GM23338 (cell line): ENCODE measurements at regions not wholly inside any gene's neighbourhood (a gene's known extent, or its start where the extent isn't known, plus 50 kb on each side); places are given as distances from the start of the nearest gene placed in this dataset.

ENCODE experiments used
- ATAC-seq: fragments of 200-7000 bp; cut with Tn5 transposase; 3 replicates; pipeline ENCODE4 v1.9.1; 2020
- DNase-seq: peaks from one replicate; pipeline ENCODE4 v3.0.0-alpha.2; 2015; ENCODE audit warnings: low spot score
- H2AFZ ChIP-seq: fragments of 200-600 bp; sonication (generic); 2 replicates; pipeline ENCODE4 v1.8.0; 2016; ENCODE audit warnings: antibody characterized with exemption, mild to moderate bottlenecking, moderate library complexity
- H3F3A ChIP-seq: fragments of 200-600 bp; sonication (generic); replicated peaks from 2 replicates; pipeline ENCODE4 v1.8.0; 2017; ENCODE audit warnings: antibody characterized with exemption, mixed run types, low read depth
- H3K27ac ChIP-seq: fragments of 200-600 bp; sonication (generic); 2 replicates; pipeline ENCODE4 v1.6.1; 2016; ENCODE audit warnings: low read depth
- H3K27me3 ChIP-seq: fragments of 200-600 bp; sonication (generic); 2 replicates; pipeline ENCODE4 v1.8.0; 2016; ENCODE audit warnings: mild to moderate bottlenecking, mixed run types, moderate library complexity; ENCODE audit not compliant: insufficient read depth
- H3K36me3 ChIP-seq: fragments of 200-600 bp; sonication (generic); 2 replicates; pipeline ENCODE4 v1.8.0; 2016; ENCODE audit warnings: mild to moderate bottlenecking; ENCODE audit not compliant: insufficient read depth
- H3K4me1 ChIP-seq: fragments of 200-600 bp; sonication (generic); 2 replicates; pipeline ENCODE4 v1.8.0; 2016; ENCODE audit warnings: mild to moderate bottlenecking, moderate library complexity; ENCODE audit not compliant: insufficient read depth
- H3K4me2 ChIP-seq: fragments of 200-600 bp; sonication (generic); 2 replicates; pipeline ENCODE4 v1.7.1; 2017; ENCODE audit warnings: mixed run types
- H3K4me3 ChIP-seq: fragments of 200-600 bp; sonication (generic); 2 replicates; pipeline ENCODE4 v1.6.1; 2016; ENCODE audit warnings: mixed run types
- H3K79me2 ChIP-seq: fragments of 200-600 bp; sonication (generic); replicated peaks from 2 replicates; pipeline ENCODE4 v1.8.0; 2017; ENCODE audit warnings: mild to moderate bottlenecking; ENCODE audit not compliant: insufficient read depth
- H3K9me2 ChIP-seq: fragments of 200-600 bp; sonication (generic); 2 replicates; pipeline ENCODE4 v1.8.0; 2017; ENCODE audit not compliant: insufficient read depth
- H4K20me1 ChIP-seq: fragments of 200-600 bp; sonication (generic); replicated peaks from 2 replicates; pipeline ENCODE4 v1.8.0; 2017; ENCODE audit warnings: mild to moderate bottlenecking; ENCODE audit not compliant: insufficient read depth
- H3K27ac Mint-ChIP-seq: 2 replicates; pipeline ENCODE4 v1.8.0; 2020; ENCODE audit warnings: inconsistent platforms, mild to moderate bottlenecking, moderate library complexity, mixed read lengths
- H3K27me3 Mint-ChIP-seq: 3 replicates; pipeline ENCODE4 v1.8.0; 2022; ENCODE audit warnings: low read depth, mild to moderate bottlenecking, moderate library complexity, mixed read lengths, inconsistent platforms; ENCODE audit not compliant: insufficient read depth, poor library complexity
- H3K36me3 Mint-ChIP-seq: 3 replicates; pipeline ENCODE4 v1.8.0; 2021; ENCODE audit warnings: low read depth, mild to moderate bottlenecking, inconsistent platforms, moderate library complexity, mixed read lengths
- H3K4me1 Mint-ChIP-seq: 3 replicates; pipeline ENCODE4 v1.8.0; 2020; ENCODE audit warnings: mild to moderate bottlenecking, inconsistent platforms, mixed read lengths
- H3K4me3 Mint-ChIP-seq: 3 replicates; pipeline ENCODE4 v1.8.0; 2021; ENCODE audit warnings: moderate library complexity, mild to moderate bottlenecking, inconsistent platforms, mixed read lengths
- H3K9me3 Mint-ChIP-seq: 3 replicates; pipeline ENCODE4 v1.8.0; 2020; ENCODE audit warnings: moderate library complexity, mild to moderate bottlenecking, inconsistent platforms, mixed read lengths
- CREB1 ChIP-seq: fragments of 250-450 bp; sonication (Bioruptor Pico); IDR thresholded peaks from 2 replicates; pipeline ENCODE4 v1.5.0; 2020; ENCODE audit warnings: low read depth, mild to moderate bottlenecking, moderate library complexity
- EZH2 ChIP-seq: fragments of 200-600 bp; sonication (generic); IDR thresholded peaks from one replicate; pipeline ENCODE4 v1.8.0; 2017; ENCODE audit warnings: antibody characterized with exemption, mild to moderate bottlenecking, low read depth; ENCODE audit not compliant: unreplicated experiment
- EZH2phosphoT487 ChIP-seq: fragments of 200-600 bp; sonication (generic); IDR thresholded peaks from one replicate; pipeline ENCODE4 v1.8.1; 2018; ENCODE audit warnings: antibody characterized with exemption; ENCODE audit not compliant: unreplicated experiment
- JUNB ChIP-seq: IDR thresholded peaks from one replicate; pipeline ENCODE4 v1.6.1; 2016; ENCODE audit warnings: antibody characterized with exemption; ENCODE audit not compliant: unreplicated experiment
- NANOG ChIP-seq: IDR thresholded peaks from 2 replicates; pipeline ENCODE4 v1.6.1; 2016; ENCODE audit warnings: antibody characterized with exemption, borderline replicate concordance
- POLR2AphosphoS5 ChIP-seq: IDR thresholded peaks from 2 replicates; pipeline ENCODE4 v1.6.1; 2016; ENCODE audit warnings: antibody characterized with exemption, low read depth
- STAT1 ChIP-seq: IDR thresholded peaks from one replicate; pipeline ENCODE4 v1.6.1; 2016; ENCODE audit warnings: antibody characterized with exemption; ENCODE audit not compliant: unreplicated experiment
- ZNF114 ChIP-seq: fragments of 250-450 bp; sonication (Bioruptor Pico); IDR thresholded peaks from 2 replicates; pipeline ENCODE4 v1.5.0; 2020; ENCODE audit warnings: mild to moderate bottlenecking, moderate library complexity
- ZNF331 ChIP-seq: fragments of 250-450 bp; sonication (Bioruptor Pico); IDR thresholded peaks from 2 replicates; pipeline ENCODE4 v1.5.0; 2020; ENCODE audit warnings: low read depth, mild to moderate bottlenecking, moderate library complexity
- ZNF462 ChIP-seq: fragments of 250-450 bp; sonication (Bioruptor Pico); IDR thresholded peaks from 2 replicates; pipeline ENCODE4 v1.5.0; 2020; ENCODE audit warnings: mild to moderate bottlenecking, moderate library complexity
- TF ChIP-seq, protein P1 (sequence below), 2 experiments: fragments of 200-600 bp in 1 of 2; sonication (generic) in 1 of 2; conservative IDR thresholded peaks; 2 replicates each; pipeline versions ENCODE4 v1.5.1 to v1.6.1; 2016 to 2017; ENCODE audit warnings: antibody characterized with exemption in 2 of 2, low read depth in 2 of 2, mild to moderate bottlenecking in 2 of 2, moderate library complexity in 1 of 2
- TF ChIP-seq, protein P2 (sequence below): IDR thresholded peaks from one replicate; pipeline ENCODE4 v1.6.1; 2018; ENCODE audit warnings: antibody characterized with exemption; ENCODE audit not compliant: unreplicated experiment
- TF ChIP-seq, protein P3 (sequence below): IDR thresholded peaks from 2 replicates; pipeline ENCODE4 v1.6.1; 2016; ENCODE audit warnings: antibody characterized with exemption

- no peak overlapping the region for H2AFZ ChIP-seq
- DNase-seq = no peak
- H3K4me2 ChIP-seq = no peak overlapping the region
- Mint-ChIP-seq H3K27me3 (peaks cover 4% of the 10 kb centered on the region), H3K4me3 (no peak overlapping the region), H3K9me3 (no peaks in the 10 kb centered on the region), H3K36me3 (peaks cover 6% of the 10 kb centered on the region; the same call in 1 of the 3 replicates), H3K4me1 (peaks cover 35% of the 10 kb centered on the region), H3K27ac (no peak overlapping the region)
- no peak for ATAC-seq
- H3K27me3 ChIP-seq = no peaks in the 10 kb centered on the region
- no peaks in the 10 kb centered on the region for H4K20me1 ChIP-seq
- no peak for TF ChIP-seq NANOG
- TF ChIP-seq, protein P1, sequence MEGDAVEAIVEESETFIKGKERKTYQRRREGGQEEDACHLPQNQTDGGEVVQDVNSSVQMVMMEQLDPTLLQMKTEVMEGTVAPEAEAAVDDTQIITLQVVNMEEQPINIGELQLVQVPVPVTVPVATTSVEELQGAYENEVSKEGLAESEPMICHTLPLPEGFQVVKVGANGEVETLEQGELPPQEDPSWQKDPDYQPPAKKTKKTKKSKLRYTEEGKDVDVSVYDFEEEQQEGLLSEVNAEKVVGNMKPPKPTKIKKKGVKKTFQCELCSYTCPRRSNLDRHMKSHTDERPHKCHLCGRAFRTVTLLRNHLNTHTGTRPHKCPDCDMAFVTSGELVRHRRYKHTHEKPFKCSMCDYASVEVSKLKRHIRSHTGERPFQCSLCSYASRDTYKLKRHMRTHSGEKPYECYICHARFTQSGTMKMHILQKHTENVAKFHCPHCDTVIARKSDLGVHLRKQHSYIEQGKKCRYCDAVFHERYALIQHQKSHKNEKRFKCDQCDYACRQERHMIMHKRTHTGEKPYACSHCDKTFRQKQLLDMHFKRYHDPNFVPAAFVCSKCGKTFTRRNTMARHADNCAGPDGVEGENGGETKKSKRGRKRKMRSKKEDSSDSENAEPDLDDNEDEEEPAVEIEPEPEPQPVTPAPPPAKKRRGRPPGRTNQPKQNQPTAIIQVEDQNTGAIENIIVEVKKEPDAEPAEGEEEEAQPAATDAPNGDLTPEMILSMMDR (conservative IDR thresholded peaks at IDR 0.05; ENCODE audit: low read depth in 2 of 2) = no peak
- no peak for TF ChIP-seq EZH2
- no peak for TF ChIP-seq STAT1
- TF ChIP-seq POLR2AphosphoS5 = no peak
- TF ChIP-seq ZNF331 = no peak
- TF ChIP-seq, protein P2, sequence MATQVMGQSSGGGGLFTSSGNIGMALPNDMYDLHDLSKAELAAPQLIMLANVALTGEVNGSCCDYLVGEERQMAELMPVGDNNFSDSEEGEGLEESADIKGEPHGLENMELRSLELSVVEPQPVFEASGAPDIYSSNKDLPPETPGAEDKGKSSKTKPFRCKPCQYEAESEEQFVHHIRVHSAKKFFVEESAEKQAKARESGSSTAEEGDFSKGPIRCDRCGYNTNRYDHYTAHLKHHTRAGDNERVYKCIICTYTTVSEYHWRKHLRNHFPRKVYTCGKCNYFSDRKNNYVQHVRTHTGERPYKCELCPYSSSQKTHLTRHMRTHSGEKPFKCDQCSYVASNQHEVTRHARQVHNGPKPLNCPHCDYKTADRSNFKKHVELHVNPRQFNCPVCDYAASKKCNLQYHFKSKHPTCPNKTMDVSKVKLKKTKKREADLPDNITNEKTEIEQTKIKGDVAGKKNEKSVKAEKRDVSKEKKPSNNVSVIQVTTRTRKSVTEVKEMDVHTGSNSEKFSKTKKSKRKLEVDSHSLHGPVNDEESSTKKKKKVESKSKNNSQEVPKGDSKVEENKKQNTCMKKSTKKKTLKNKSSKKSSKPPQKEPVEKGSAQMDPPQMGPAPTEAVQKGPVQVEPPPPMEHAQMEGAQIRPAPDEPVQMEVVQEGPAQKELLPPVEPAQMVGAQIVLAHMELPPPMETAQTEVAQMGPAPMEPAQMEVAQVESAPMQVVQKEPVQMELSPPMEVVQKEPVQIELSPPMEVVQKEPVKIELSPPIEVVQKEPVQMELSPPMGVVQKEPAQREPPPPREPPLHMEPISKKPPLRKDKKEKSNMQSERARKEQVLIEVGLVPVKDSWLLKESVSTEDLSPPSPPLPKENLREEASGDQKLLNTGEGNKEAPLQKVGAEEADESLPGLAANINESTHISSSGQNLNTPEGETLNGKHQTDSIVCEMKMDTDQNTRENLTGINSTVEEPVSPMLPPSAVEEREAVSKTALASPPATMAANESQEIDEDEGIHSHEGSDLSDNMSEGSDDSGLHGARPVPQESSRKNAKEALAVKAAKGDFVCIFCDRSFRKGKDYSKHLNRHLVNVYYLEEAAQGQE = no peak
- TF ChIP-seq, protein P3, sequence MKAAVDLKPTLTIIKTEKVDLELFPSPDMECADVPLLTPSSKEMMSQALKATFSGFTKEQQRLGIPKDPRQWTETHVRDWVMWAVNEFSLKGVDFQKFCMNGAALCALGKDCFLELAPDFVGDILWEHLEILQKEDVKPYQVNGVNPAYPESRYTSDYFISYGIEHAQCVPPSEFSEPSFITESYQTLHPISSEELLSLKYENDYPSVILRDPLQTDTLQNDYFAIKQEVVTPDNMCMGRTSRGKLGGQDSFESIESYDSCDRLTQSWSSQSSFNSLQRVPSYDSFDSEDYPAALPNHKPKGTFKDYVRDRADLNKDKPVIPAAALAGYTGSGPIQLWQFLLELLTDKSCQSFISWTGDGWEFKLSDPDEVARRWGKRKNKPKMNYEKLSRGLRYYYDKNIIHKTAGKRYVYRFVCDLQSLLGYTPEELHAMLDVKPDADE = no peak
- no peak for TF ChIP-seq CREB1 (CRISPR knock-in tag)
- TF ChIP-seq JUNB = no peak
- no peak for TF ChIP-seq ZNF114 (CRISPR knock-in tag)
- no peak for TF ChIP-seq ZNF462 (CRISPR knock-in tag)
- TF ChIP-seq EZH2phosphoT487 = no peak
- H3K4me1 ChIP-seq = peaks cover 33% of the 10 kb centered on the region
- no peak overlapping the region for H3K4me3 ChIP-seq
- 0 out of 2 replicates have a peak, but pooled peaks cover 2% of the 10 kb centered on the region for H3K9me2 ChIP-seq
- H3K79me2 ChIP-seq = no peaks in the 10 kb centered on the region
- no peaks in the 10 kb centered on the region for H3K36me3 ChIP-seq
- no peaks in the 10 kb centered on the region for H3F3A ChIP-seq
- no peak overlapping the region for H3K27ac ChIP-seq
Measured at GRCh38 chr1:87432685-87433084, 104.0 kb downstream of the LMO4 start.
